ENCODE measurements at regions not wholly inside any gene's neighbourhood (a gene's known extent, or its start where the extent isn't known, plus 50 kb on each side); places are given as distances from the start of the nearest gene placed in this dataset.

DNA sequence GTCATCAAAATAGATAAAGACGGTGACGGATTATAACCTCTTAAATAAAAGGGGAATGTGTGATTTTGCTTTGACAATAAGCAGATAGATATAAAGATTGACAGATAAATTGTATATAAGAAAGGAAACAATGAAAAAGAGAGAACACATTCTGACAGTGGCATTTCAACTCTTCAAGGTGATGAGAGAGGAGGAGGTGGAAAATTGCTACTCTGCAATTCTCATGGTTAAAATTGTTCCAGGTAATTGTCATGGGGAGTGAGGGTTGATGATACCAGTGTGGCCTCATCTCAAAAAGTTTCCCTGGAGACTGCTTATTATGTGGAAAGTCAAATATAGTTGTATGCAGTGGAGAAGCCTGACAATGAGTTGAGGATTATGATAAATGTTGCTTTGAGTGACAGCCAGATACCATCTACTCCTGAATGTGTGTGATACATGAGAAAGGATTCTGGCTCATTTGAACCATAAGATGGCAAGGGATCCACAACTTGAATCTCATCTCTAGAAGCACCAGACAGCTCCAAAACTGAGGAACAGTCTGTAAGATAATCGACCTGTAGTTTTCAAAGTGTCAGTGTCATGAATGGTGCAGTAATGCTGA lies 1290.6 kb upstream of the CDH8 start:
- TF ChIP-seq POLR2A (IDR thresholded peaks at IDR 0.05) (no peak), CTCF (IDR thresholded peaks at IDR 0.05) (no peak)
